ENCODE measurements at regions not wholly inside any gene's neighbourhood (a gene's known extent, or its start where the extent isn't known, plus 50 kb on each side); places are given as distances from the start of the nearest gene placed in this dataset.
"Not testable (repeated sequence)": the region's sequence is repeated elsewhere in the genome, so short reads cannot be mapped to it uniquely, and the experiment has no call there.

DNA sequence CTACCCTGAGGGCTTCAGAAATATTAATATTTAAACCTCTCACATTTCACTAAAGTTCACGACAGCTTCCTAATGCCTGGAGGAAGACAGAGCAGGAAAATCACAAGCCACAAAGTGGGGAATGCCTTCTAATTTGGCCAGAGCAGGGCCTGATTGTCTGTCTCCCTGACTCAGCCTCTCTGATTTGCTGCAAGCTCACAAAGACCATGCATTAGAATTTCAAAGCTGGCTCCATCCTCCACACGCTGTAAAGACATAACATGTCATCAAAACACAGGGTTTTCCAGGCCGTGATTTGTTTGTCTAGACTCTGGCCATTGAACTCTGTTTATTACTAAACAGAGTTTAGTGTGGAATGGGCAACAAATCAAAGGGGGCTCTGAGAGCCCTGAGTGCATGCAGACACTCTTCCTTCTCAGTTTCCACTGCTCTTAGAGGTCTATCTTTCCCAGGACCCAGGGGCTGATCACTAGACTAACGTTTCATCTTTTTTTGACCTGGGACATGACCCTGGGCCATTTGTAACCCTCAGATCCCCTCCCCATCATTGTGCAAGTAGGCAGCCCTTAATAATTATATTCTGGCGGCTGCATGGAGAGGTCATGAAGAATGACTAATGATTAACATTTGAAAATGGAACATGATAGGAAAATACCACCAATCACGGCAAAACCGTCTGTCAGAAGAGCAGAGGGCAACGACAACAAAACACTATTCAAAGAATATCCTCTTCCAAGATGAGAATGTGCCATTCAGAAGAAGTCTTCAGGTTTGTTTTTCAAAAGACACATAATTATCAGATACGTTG lies 140.2 kb downstream of the ENC1 start:
- DNase-seq (ENCODE audit: low read depth): peak; percentile 44

DNA sequence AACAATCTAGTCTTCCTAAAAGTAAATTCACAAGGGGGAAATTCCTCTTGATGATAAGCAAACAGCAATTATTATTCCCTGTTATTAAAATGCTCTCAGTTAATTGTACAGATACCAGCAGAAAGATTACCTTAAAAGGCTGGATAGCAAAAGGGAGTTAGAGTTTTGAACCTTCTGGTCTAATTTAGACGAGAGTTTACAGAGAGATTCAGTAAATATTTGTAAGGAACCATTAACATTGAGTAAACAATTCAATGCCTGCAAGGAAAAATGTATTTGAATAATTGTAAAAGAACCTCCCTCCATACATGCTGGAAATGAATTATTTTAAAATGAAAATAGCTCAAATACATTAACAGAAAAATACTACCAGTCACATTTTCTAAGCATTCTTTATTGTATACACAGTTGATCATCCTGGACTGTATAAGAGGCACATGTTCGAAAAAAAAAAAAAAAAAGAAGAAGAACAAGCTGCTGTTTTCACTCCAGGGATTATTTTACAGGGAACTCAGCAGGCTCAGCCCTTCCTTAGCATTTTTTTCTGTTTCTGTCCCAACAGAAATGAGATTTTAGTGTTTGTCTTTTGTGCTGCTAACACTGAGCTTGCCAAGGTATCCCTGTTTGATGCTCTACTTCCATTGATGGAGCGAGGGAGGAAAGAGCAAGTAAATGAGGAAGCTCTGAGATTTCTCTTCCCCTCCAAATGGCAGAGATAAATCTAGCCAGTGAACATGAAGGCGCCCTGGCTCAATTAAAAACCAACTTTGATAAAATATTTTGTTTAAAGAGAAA lies 141.1 kb downstream of the ENC1 start:
- DNase-seq (ENCODE audit: low read depth): peak; percentile 20

- DNase-seq (ENCODE audit: low read depth): no peak
Measured at GRCh38 chr5:74497706-74498105, 142.8 kb downstream of the ENC1 start.

GRCh38 chr5:74493411-74493810 lies 147.1 kb downstream of the ENC1 start:
- no peak for DNase-seq (ENCODE audit: low read depth)

- no peak for DNase-seq (ENCODE audit: low read depth)
Measured at GRCh38 chr5:74492230-74492629, 148.3 kb downstream of the ENC1 start.

- DNase-seq (ENCODE audit: low read depth): peak; percentile 23
Measured at GRCh38 chr5:74491586-74491985, 148.9 kb downstream of the ENC1 start.

GRCh38 chr5:74490814-74491213 lies 149.7 kb downstream of the ENC1 start:
- DNase-seq (ENCODE audit: low read depth): no peak

- peak; percentile 15 for DNase-seq (ENCODE audit: low read depth)
Measured at GRCh38 chr5:74482990-74483389, 157.5 kb downstream of the ENC1 start.

- DNase-seq (ENCODE audit: low read depth): no peak
Measured at GRCh38 chr5:74482523-74482922, 158.0 kb downstream of the ENC1 start.

DNA sequence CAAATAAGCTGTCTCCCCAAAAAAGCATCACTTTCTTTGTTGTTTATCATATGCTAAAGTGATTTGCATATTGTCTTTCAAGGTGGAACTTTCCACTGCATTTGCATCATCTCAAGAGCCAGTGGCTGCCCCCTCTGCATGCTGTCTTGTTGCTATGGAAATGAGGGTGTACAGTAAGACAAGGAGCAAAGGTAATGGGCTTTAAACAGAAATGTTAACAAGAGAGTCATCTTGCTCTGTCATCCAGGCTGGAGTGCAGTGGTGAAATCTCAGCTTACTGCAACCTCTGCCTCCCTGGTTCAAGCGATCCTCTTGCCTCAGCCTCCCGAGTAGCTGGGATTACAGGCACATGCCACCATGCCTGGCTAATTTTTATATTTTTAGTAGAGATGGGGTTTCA lies 159.2 kb downstream of the ENC1 start:
- DNase-seq (ENCODE audit: low read depth): not testable (repeated sequence)

DNA sequence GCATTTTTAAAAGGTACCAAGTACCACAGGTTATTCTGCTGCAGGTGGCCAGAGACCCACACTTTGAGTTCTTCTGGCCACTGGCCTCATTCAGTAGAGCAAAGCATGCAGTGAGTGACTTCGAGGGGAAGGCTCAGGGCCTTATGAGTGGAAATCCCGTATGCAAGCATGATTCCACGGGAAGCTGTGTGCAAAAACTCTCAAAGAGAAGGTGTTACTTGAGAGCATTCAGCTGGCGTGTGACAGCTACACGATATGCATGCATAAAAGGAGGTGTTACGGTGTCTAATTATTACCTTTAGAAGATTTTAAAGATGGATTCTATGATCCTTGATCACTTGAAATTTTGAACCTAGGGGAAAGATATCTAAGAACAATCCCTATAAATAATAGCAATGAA lies 160.3 kb downstream of the ENC1 start:
- no peak for DNase-seq (ENCODE audit: low read depth)

DNA sequence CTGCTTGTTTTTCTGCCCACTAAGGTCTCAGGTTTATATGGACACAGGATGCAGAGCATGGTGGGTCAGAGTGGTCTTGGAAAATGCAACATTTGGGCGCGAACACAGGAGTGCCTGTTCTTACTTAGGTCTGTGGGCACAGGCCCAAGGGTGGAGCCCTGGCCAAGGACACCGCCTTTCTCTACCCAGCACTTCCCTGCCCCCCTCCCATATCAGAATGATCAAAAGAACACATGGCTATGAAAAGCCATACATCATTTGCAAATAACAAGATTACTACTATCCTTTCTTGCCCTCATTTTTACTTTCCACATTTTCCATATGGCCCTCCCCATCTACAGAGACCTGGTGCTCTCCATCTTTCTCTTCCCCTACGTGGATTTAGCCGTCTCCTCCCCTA lies 162.2 kb downstream of the ENC1 start:
- no peak for DNase-seq (ENCODE audit: low read depth)

- DNase-seq (ENCODE audit: low read depth): no peak
Measured at GRCh38 chr5:74477761-74478160, 162.8 kb downstream of the ENC1 start.

- no peak for DNase-seq (ENCODE audit: low read depth)
Measured at GRCh38 chr5:74476819-74477453, 163.6 kb downstream of the ENC1 start.

DNA sequence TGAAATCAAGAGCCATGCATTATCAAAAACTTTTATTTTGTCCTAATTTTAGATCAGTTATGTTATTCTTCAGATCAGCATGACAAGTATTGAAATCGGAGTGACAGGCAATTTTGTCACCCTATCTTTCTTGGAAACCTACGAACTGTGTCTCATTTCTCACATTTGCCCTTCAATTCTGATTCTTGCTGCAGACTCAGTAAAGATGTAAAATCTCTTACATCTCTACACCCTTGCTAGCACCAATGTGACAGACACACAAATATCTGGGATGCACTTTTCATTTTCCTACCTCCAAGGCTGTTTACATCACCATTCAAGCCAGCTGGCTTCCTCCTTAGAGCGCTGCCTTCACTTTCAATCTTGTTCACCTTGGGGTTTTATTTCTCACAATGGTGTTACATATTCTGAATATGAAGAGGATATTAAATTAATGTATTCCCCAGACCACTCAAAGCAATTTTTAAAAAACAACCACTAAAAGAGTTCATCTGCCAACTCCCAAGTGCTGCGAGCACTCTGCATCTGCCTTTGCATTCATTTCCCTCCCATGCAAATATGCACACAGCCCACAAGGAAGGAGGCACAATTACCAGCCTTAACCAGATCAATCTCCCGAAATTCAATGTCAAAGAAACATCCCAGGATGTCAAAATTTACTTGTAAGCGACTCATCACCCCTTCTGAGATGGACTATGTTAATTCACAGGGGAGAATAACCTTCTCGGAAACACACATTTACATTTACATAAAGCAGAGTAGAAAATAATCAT lies 164.3 kb downstream of the ENC1 start:
- DNase-seq (ENCODE audit: low read depth): no peak

GRCh38 chr5:74471875-74472274 lies 168.7 kb downstream of the ENC1 start:
- peak; percentile 10 for DNase-seq (ENCODE audit: low read depth)

GRCh38 chr5:74469234-74469994 lies 171.1 kb downstream of the ENC1 start:
- no peak for DNase-seq (ENCODE audit: low read depth)

- DNase-seq (ENCODE audit: low read depth): no peak
Measured at GRCh38 chr5:74468421-74468820, 172.1 kb downstream of the ENC1 start.

GRCh38 chr5:74465724-74466123 lies 174.8 kb downstream of the ENC1 start:
- no peak for DNase-seq (ENCODE audit: low read depth)

DNA sequence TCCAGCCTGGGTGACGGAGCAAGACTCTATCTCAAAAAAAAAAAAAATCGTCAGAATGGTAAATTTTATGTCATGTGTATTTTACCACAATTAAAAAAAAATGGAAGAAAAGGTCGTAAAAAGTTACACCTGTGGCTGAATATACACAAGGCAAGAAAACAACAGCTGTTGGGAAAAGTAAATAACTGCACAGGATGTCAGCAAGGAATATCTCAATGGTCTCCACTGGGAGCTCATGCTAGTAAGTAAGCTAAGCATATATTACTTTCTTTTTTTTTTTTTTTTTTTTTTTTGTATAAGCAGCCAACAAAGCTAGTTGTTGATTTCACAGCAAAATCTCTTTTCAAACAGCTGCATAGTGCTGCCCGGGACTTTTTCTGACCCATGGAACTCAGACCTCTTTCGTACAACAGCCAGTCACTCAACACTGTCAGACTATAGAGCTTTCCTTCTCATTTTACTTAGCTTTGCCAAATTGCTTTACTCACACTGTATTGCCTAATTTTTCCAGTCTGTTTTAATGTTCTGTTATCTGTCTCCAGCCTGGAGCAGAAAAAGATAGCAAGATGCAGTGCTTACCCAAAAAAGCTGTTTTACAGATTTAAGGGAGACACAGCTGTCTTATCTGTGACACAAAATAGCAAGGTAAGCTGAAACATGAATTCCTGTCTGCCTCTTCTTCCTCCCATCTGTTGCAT lies 175.9 kb downstream of the ENC1 start:
- peak; percentile 9 for DNase-seq (ENCODE audit: low read depth)
